ENCODE measurements at regions not wholly inside any gene's neighbourhood (a gene's known extent, or its start where the extent isn't known, plus 50 kb on each side); places are given as distances from the start of the nearest gene placed in this dataset.
A peak's percentile ranks its signal among the peaks of the same experiment; 100 is the strongest.

- DNase-seq (ENCODE audit: low spot score), result peak; percentile 14
- ChIA-PET POLR2A (ENCODE audit: low non-redundant PET) (no interaction called here), CTCF (interaction anchor here (0.6 to 0.7 kb wide), 2 partner anchors 180 to 1634 kb away, joined by 3 to 7 read pairs; no protein-coding TSS in a partner anchor)
- H3K27ac ChIP-seq, result no peak overlapping the region
- TF ChIP-seq CTCF (conservative IDR thresholded peaks at IDR 0.05; ENCODE audit: low read depth), result peak; percentile 72
These were observed 60.8 kb upstream of the CCDC179 start for GRCh38 chr11:22920939-22921565.

GRCh38 chr11:22922672-22923071 lies 62.4 kb upstream of the CCDC179 start:
- POLR2A ChIA-PET (ENCODE audit: low non-redundant PET), result no interaction called here
- no peak overlapping the region for H3K27ac ChIP-seq
- DNase-seq (ENCODE audit: low spot score), result no peak
- CTCF ChIA-PET, result interaction anchor here (0.5 to 0.6 kb wide), 2 partner anchors 208 to 1915 kb away, joined by 3 read pairs; no protein-coding TSS in a partner anchor
- TF ChIP-seq CTCF (conservative IDR thresholded peaks at IDR 0.05; ENCODE audit: low read depth), result no peak

- ChIA-PET CTCF (no interaction called here), POLR2A (ENCODE audit: low non-redundant PET) (no interaction called here)
- H3K27ac ChIP-seq, result no peak overlapping the region
- no peak for DNase-seq (ENCODE audit: low spot score)
- TF ChIP-seq CTCF (conservative IDR thresholded peaks at IDR 0.05; ENCODE audit: low read depth), result no peak
These were observed 63.3 kb upstream of the CCDC179 start for GRCh38 chr11:22923561-22923960.

GRCh38 chr11:22926341-22926740 lies 66.1 kb upstream of the CCDC179 start:
- DNase-seq (ENCODE audit: low spot score), result no peak
- ChIA-PET CTCF (no interaction called here), POLR2A (ENCODE audit: low non-redundant PET) (no interaction called here)
- H3K27ac ChIP-seq, result no peak overlapping the region
- TF ChIP-seq CTCF (conservative IDR thresholded peaks at IDR 0.05; ENCODE audit: low read depth), result no peak

GRCh38 chr11:22927793-22928192 lies 67.5 kb upstream of the CCDC179 start:
- POLR2A ChIA-PET (ENCODE audit: low non-redundant PET), result no interaction called here
- no peak overlapping the region for H3K27ac ChIP-seq
- CTCF ChIA-PET, result interaction anchor here (1.0 kb wide), 1 partner anchor 49 kb away, joined by 4 read pairs; no protein-coding TSS in a partner anchor
- no peak for DNase-seq (ENCODE audit: low spot score)
- TF ChIP-seq CTCF (conservative IDR thresholded peaks at IDR 0.05; ENCODE audit: low read depth), result no peak

- ChIA-PET CTCF (interaction anchor here (1.0 kb wide), 1 partner anchor 48 kb away, joined by 4 read pairs; no protein-coding TSS in a partner anchor), POLR2A (ENCODE audit: low non-redundant PET) (no interaction called here)
- no peak overlapping the region for H3K27ac ChIP-seq
- DNase-seq (ENCODE audit: low spot score), result no peak
- TF ChIP-seq CTCF (conservative IDR thresholded peaks at IDR 0.05; ENCODE audit: low read depth), result no peak
These were observed 68.1 kb upstream of the CCDC179 start for GRCh38 chr11:22928207-22928917.

Measured in RWPE1 (cell line).